Heart left ventricle (tissue), 16 donors: ENCODE measurements at regions not wholly inside any gene's neighbourhood (a gene's known extent, or its start where the extent isn't known, plus 50 kb on each side); places are given as distances from the start of the nearest gene placed in this dataset.

Source experiments
- ATAC-seq, 4 donors: fragments of 200-7000 bp; cut with Tn5 transposase; one replicate each; pipeline ENCODE4 v1.9.1; 2020 to 2022; ENCODE audit warnings: moderate library complexity in 4 of 4, mild to moderate bottlenecking in 3 of 4, moderate number of reproducible peaks in 1 of 4
- DNase-seq, 5 donors: peaks; one replicate each; pipeline ENCODE4 v3.0.0-alpha.2; 2020
- H3K27ac ChIP-seq, 12 donors: fragments of 200-600 bp; sonication (generic) in 4 of 12; one replicate each; pipeline versions ENCODE4 v1.5.0 to v1.8.0; 2016 to 2022; ENCODE audit warnings: mild to moderate bottlenecking in 2 of 12
- H3K27me3 ChIP-seq, 9 donors: fragments of 200-600 bp; sonication (generic) in 2 of 9; one replicate each; pipeline versions ENCODE4 v1.5.1 to v1.8.0; 2016 to 2022; ENCODE audit warnings: mild to moderate bottlenecking in 3 of 9
- H3K36me3 ChIP-seq, 9 donors: fragments of 200-600 bp; sonication (generic) in 2 of 9; one replicate each; pipeline versions ENCODE4 v1.5.0 to v1.8.0; 2018 to 2022; ENCODE audit warnings: mild to moderate bottlenecking in 2 of 9
- H3K4me1 ChIP-seq, 12 donors: fragments of 200-600 bp; sonication (generic) in 4 of 12; one replicate each; pipeline versions ENCODE4 v1.5.0 to v1.8.0; 2016 to 2022; ENCODE audit warnings: mild to moderate bottlenecking in 3 of 12
- H3K4me3 ChIP-seq, 12 donors: fragments of 200-600 bp; sonication (generic) in 4 of 12; one replicate each; pipeline versions ENCODE4 v1.5.0 to v1.8.0; 2017 to 2022; ENCODE audit warnings: mild to moderate bottlenecking in 9 of 12, moderate library complexity in 4 of 12
- H3K9me3 ChIP-seq, 12 donors: fragments of 200-600 bp; sonication (generic) in 4 of 12; one replicate each; pipeline versions ENCODE4 v1.5.0 to v1.8.0; 2016 to 2022; ENCODE audit warnings: mild to moderate bottlenecking in 1 of 12
- CTCF ChIP-seq, 12 donors: fragments of 200-600 bp; sonication (generic) in 4 of 12; IDR thresholded peaks; one replicate each; pipeline versions ENCODE4 v1.5.0 to v1.8.0; 2018 to 2022; ENCODE audit warnings: antibody characterized with exemption in 12 of 12, mild to moderate bottlenecking in 5 of 12
- POLR2A ChIP-seq, 2 donors: fragments of 450-650 bp; IDR thresholded peaks; one replicate each; pipeline ENCODE4 v1.6.1; 2017; ENCODE audit warnings: antibody characterized with exemption in 2 of 2, mild to moderate bottlenecking in 2 of 2, moderate library complexity in 2 of 2
- WGBS, 4 donors: extraction: QIAGEN DNeasy Blood & Tissue Kit in 2 of 4; methylation state at CpG; one replicate each; pipeline versions ENCODE4 v1.1.5 to v1.1.7; 2013 to 2018; 5-methylcytosine and 5-hydroxymethylcytosine counted together
- intact Hi-C, 10 donors: fragments of 100-400 bp; cut with DNase I; formaldehyde crosslinking; loops; one replicate each; pipeline versions ENCODE4 v1.11.1 to v1.14.2; 2022
- donor health status: ischemic (EF 13 %, LVEDD 7.1; RV severe dilation, severe dysfunction).
- donor health status: healthy with polysubstance abuse.
- donor health status: DM: no; HTN: yes; CAD: no.
- donor health status: DM: no; HTN: no; CAD: no.
- donor health status: ischemic (EF 25% LVEDD 6.9; RV normal size, moderate dysfunction).
- donor health status: ischemic (EF 25% LVEDD 5.7; RV mildly dilated, moderate dysfunction).
- donor health status: healthy.
- donor health status: DM: yes; HTN: yes; CAD: no.
- donor health status: ischemic (EF 35%, LVEDD 5.7; RV mildly dilated, moderate dysfunction).
- donor health status: nonischemic (EF 11% LVEDD 7.7; RV severe dilation, severe dysfunction).
- donor health status: DM: yes; HTN: yes; CAD: no.
- donor health status: PGD.
- donor health status: ischemic (EF 29% LVEDD 5.4; RV normal size, mild dysfunction).
- donor health status: nonischemic (EF 23%, LVEDD 6.1; RV moderate dilation, normal function).

- WGBS, 4 donors: 80 to 88% (median 85%) methylated on average over 2 of the region's 2 CpGs
Observed at GRCh38 chr9:13448482-13448881, 169.0 kb upstream of the MPDZ start.

GRCh38 chr9:13447843-13448422 is 168.4 kb upstream of the MPDZ start:
- intact Hi-C loops: loop anchor here (5.0 to 10.0 kb wide), 11 partner anchors 129 to 904 kb away; no protein-coding TSS in a partner anchor
- H3K4me1 ChIP-seq: peaks cover 0 to 60% (median 37%) of the 10 kb centered on the region in 12 donors
- H3K36me3 ChIP-seq: no peaks in the 10 kb centered on the region
- WGBS, 4 donors: 9 to 26% (median 18%) methylated on average over 3 of the region's 3 CpGs
- DNase-seq: no peak
- peak overlapping the region in 8 of 12 donors; percentile 15 to 45 (median 34) for H3K4me3 ChIP-seq
- TF ChIP-seq POLR2A (IDR thresholded peaks at IDR 0.05) (no peak), CTCF (IDR thresholded peaks at IDR 0.05) (no peak)
- ATAC-seq: peak; percentile 40 to 50 (median 45)
- peak overlapping the region in 10 of 12 donors; percentile 10 to 72 (median 58) for H3K27ac ChIP-seq
- H3K27me3 ChIP-seq: no peaks in the 10 kb centered on the region
- H3K9me3 ChIP-seq: no peaks in the 10 kb centered on the region

More at GRCh38 chr9:13448482-13448881, 169.0 kb upstream of the MPDZ start:
- H3K4me3 ChIP-seq: peak overlapping the region in 1 of 12 donors; percentile 36
- H3K27me3 ChIP-seq: no peaks in the 10 kb centered on the region
- DNase-seq: no peak
- H3K36me3 ChIP-seq: no peaks in the 10 kb centered on the region
- intact Hi-C loops: loop anchor here (5.0 to 10.0 kb wide), 11 partner anchors 129 to 904 kb away; no protein-coding TSS in a partner anchor
- peaks cover 0 to 60% (median 37%) of the 10 kb centered on the region in 12 donors for H3K4me1 ChIP-seq
- TF ChIP-seq POLR2A (IDR thresholded peaks at IDR 0.05): no peak
- no peak for TF ChIP-seq CTCF (IDR thresholded peaks at IDR 0.05)
- H3K27ac ChIP-seq: peak overlapping the region in 9 of 12 donors; percentile 10 to 72 (median 56)
- no peaks in the 10 kb centered on the region for H3K9me3 ChIP-seq
- no peak for ATAC-seq

- Histone ChIP-seq H3K9me3 (no peaks in the 10 kb centered on the region), H3K4me1 (peaks cover 0 to 60% (median 37%) of the 10 kb centered on the region in 12 donors), H3K36me3 (no peaks in the 10 kb centered on the region), H3K27me3 (no peaks in the 10 kb centered on the region), H3K27ac (peak overlapping the region in 11 of 12 donors; percentile 17 to 72 (median 60)), H3K4me3 (peak overlapping the region in 9 of 12 donors; percentile 15 to 45 (median 32))
- ATAC-seq (peak in 1 of 4 donors; percentile 23), DNase-seq (no peak)
- 29 to 42% (median 33%) methylated on average over 5 of the region's 5 CpGs for WGBS, 4 donors
- peak in 11 of 12 donors; percentile 14 to 53 (median 33) for TF ChIP-seq CTCF (IDR thresholded peaks at IDR 0.05)
- TF ChIP-seq POLR2A (IDR thresholded peaks at IDR 0.05): no peak
- intact Hi-C loops: loop anchor here (5.0 to 10.0 kb wide), 11 partner anchors 130 to 905 kb away; no protein-coding TSS in a partner anchor
Observed at GRCh38 chr9:13446938-13447842, 167.7 kb upstream of the MPDZ start.
